Neuronal stem cell (in vitro differentiated cells): ENCODE measurements at regions not wholly inside any gene's neighbourhood (a gene's known extent, or its start where the extent isn't known, plus 50 kb on each side); places are given as distances from the start of the nearest gene placed in this dataset.

Experiments used
- DNase-seq: peaks from one replicate; pipeline ENCODE4 v3.0.0-alpha.2; 2013; ENCODE audit warnings: low spot score
- H2AFZ ChIP-seq: one replicate; pipeline ENCODE4 v1.6.1; 2013; ENCODE audit warnings: mild to moderate bottlenecking, low read length, inconsistent platforms
- H2AK5ac ChIP-seq: 2 replicates; pipeline ENCODE4 v1.6.1; 2013; ENCODE audit warnings: low read depth, mild to moderate bottlenecking, inconsistent platforms, low read length, moderate library complexity, mixed read lengths
- H2BK120ac ChIP-seq: 2 replicates; pipeline ENCODE4 v1.6.1; 2013; ENCODE audit warnings: low read depth, mild to moderate bottlenecking, inconsistent platforms, low read length, moderate library complexity, mixed read lengths
- H2BK12ac ChIP-seq: one replicate; pipeline ENCODE4 v1.6.1; 2013; ENCODE audit warnings: low read length, inconsistent platforms
- H2BK15ac ChIP-seq: 2 replicates; pipeline ENCODE4 v1.6.1; 2013; ENCODE audit warnings: mild to moderate bottlenecking, low read length, inconsistent platforms, mixed read lengths
- H2BK5ac ChIP-seq: one replicate; pipeline ENCODE4 v1.6.1; 2013; ENCODE audit warnings: inconsistent platforms, mild to moderate bottlenecking, low read length, moderate library complexity
- H3K14ac ChIP-seq: one replicate; pipeline ENCODE4 v1.6.1; 2013; ENCODE audit warnings: low read length, inconsistent platforms
- H3K18ac ChIP-seq: 2 replicates; pipeline ENCODE4 v1.6.1; 2013; ENCODE audit warnings: low read length, inconsistent platforms
- H3K23ac ChIP-seq: 2 replicates; pipeline ENCODE4 v1.6.1; 2013; ENCODE audit warnings: low read depth, mild to moderate bottlenecking, mixed read lengths, low read length, inconsistent platforms; ENCODE audit not compliant: poor library complexity
- H3K27ac ChIP-seq: replicated peaks from 3 replicates; pipeline ENCODE4 v1.5.1; 2013; ENCODE audit warnings: low read length, inconsistent platforms
- H3K27me3 ChIP-seq, 3 experiments: 2 replicates each; pipeline ENCODE4 v1.6.1; 2013; ENCODE audit warnings: low read length in 3 of 3, mild to moderate bottlenecking in 2 of 3, inconsistent platforms in 1 of 3, low read depth in 1 of 3, mixed read lengths in 1 of 3, moderate library complexity in 1 of 3; ENCODE audit not compliant: control insufficient read depth in 3 of 3, insufficient read depth in 3 of 3
- H3K36me3 ChIP-seq, 2 donors: replicated peaks in 1 of 2; 2 replicates each; pipeline ENCODE4 v1.6.1; 2013; ENCODE audit warnings: low read length in 2 of 2; ENCODE audit not compliant: control insufficient read depth in 2 of 2, insufficient read depth in 2 of 2
- H3K4ac ChIP-seq: 2 replicates; pipeline ENCODE4 v1.6.1; 2013; ENCODE audit warnings: inconsistent platforms, mild to moderate bottlenecking, low read length, moderate library complexity
- H3K4me1 ChIP-seq, 2 donors: 1 replicate in 1 of 2; 2 replicates in 1 of 2; pipeline ENCODE4 v1.6.1; 2013; ENCODE audit warnings: low read length in 2 of 2, low read depth in 1 of 2; ENCODE audit not compliant: control insufficient read depth in 2 of 2, insufficient read depth in 1 of 2
- H3K4me2 ChIP-seq: one replicate; pipeline ENCODE4 v1.6.1; 2013; ENCODE audit warnings: mild to moderate bottlenecking, low read length, inconsistent platforms; ENCODE audit not compliant: insufficient read depth, poor library complexity, severe bottlenecking
- H3K4me3 ChIP-seq, 2 donors: 2 replicates each; pipeline ENCODE4 v1.5.1; 2013; ENCODE audit warnings: low read length in 2 of 2, mild to moderate bottlenecking in 2 of 2, inconsistent platforms in 1 of 2, moderate library complexity in 1 of 2
- H3K79me1 ChIP-seq: one replicate; pipeline ENCODE4 v1.6.1; 2013; ENCODE audit warnings: low read depth, mild to moderate bottlenecking, inconsistent platforms, low read length, moderate library complexity
- H3K9ac ChIP-seq: one replicate; pipeline ENCODE4 v1.6.1; 2013; ENCODE audit warnings: mild to moderate bottlenecking, low read depth, low read length, inconsistent platforms; ENCODE audit not compliant: poor library complexity
- H3K9me3 ChIP-seq, 2 donors: replicated peaks in 1 of 2; 2 replicates each; pipeline versions ENCODE3 to v1.6.1; 2013; ENCODE audit warnings: low read length in 2 of 2, mild to moderate bottlenecking in 2 of 2, inconsistent platforms in 1 of 2, low read depth in 1 of 2, mixed read lengths in 1 of 2, moderate library complexity in 1 of 2; ENCODE audit not compliant: control insufficient read depth in 2 of 2, insufficient read depth in 1 of 2
- H4K8ac ChIP-seq: one replicate; pipeline ENCODE4 v1.6.1; 2013; ENCODE audit warnings: low read depth, mild to moderate bottlenecking, inconsistent platforms, low read length, moderate library complexity
- H4K91ac ChIP-seq: one replicate; pipeline ENCODE4 v1.6.1; 2013; ENCODE audit warnings: low read length, low read depth, mild to moderate bottlenecking, inconsistent platforms; ENCODE audit not compliant: poor library complexity
- WGBS, 2 donors: extraction: QIAGEN DNeasy Blood & Tissue Kit; methylation state at CpG; one replicate each; pipeline ENCODE4 v1.1.7; 2013; ENCODE audit warnings: missing lambda C conversion rate in 2 of 2, mixed read lengths in 1 of 2; ENCODE audit not compliant: insufficient read length in 2 of 2, insufficient replicate concordance in 1 of 2; ENCODE audit errors: extremely low coverage in 2 of 2; 5-methylcytosine and 5-hydroxymethylcytosine counted together

GRCh38 chr22:23384431-23384830, 195.7 kb downstream of the IGLL1 start:
- Histone ChIP-seq H3K9ac (peak overlapping the region; percentile 44), H4K91ac (no peak overlapping the region), H3K4me3 (no peak overlapping the region), H2BK120ac (peak overlapping the region; percentile 31), H3K27ac (no peak overlapping the region), H3K4me2 (no peak overlapping the region), H3K23ac (peak overlapping the region; percentile 93), H2BK15ac (peak overlapping the region; percentile 92), H2AK5ac (peak overlapping the region; percentile 70), H2AFZ (peak overlapping the region; percentile 22), H3K79me1 (no peaks in the 10 kb centered on the region), H3K4ac (no peak overlapping the region), H3K4me1 (peaks cover 3 to 8% of the 10 kb centered on the region in 2 donors), H4K8ac (peak overlapping the region; percentile 17), H2BK12ac (no peak overlapping the region), H3K18ac (peak overlapping the region; percentile 1), H2BK5ac (peak overlapping the region; percentile 5), H3K14ac (peak overlapping the region; percentile 71), H3K9me3 (no peaks in the 10 kb centered on the region), H3K36me3 (no peaks in the 10 kb centered on the region), H3K27me3 (peaks cover 0 to 12% (median 0%) of the 10 kb centered on the region in 3 experiments)
- WGBS, 2 donors: no CpG with 5 or more reads among the region's 10 CpGs
- DNase-seq: no peak

- Histone ChIP-seq H4K8ac (peak overlapping the region; percentile 43), H3K4me1 (peaks cover 3 to 7% of the 10 kb centered on the region in 2 donors), H4K91ac (no peak overlapping the region), H2BK120ac (no peak overlapping the region), H3K4me2 (peak overlapping the region; percentile 18), H2AFZ (peak overlapping the region; percentile 34), H2BK12ac (no peak overlapping the region), H3K9me3 (no peaks in the 10 kb centered on the region), H3K18ac (peak overlapping the region; percentile 80), H2BK15ac (peak overlapping the region; percentile 92), H3K14ac (peak overlapping the region; percentile 31), H2AK5ac (peak overlapping the region; percentile 92), H3K36me3 (no peaks in the 10 kb centered on the region), H3K4me3 (peak overlapping the region in 1 of 2 donors; percentile 60), H3K27me3 (peaks cover 0 to 12% (median 0%) of the 10 kb centered on the region in 3 experiments), H3K23ac (peak overlapping the region; percentile 93), H3K9ac (no peak overlapping the region), H2BK5ac (peak overlapping the region; percentile 5), H3K79me1 (no peaks in the 10 kb centered on the region), H3K4ac (no peak overlapping the region), H3K27ac (no peak overlapping the region)
- no peak for DNase-seq
- no CpG with 5 or more reads among the region's 23 CpGs for WGBS, 2 donors
Observed at GRCh38 chr22:23383491-23384361, 196.4 kb downstream of the IGLL1 start.

GRCh38 chr22:23382428-23383218, 197.5 kb downstream of the IGLL1 start:
- Histone ChIP-seq H3K4me1 (peaks cover 3 to 7% of the 10 kb centered on the region in 2 donors), H4K8ac (no peak overlapping the region), H3K18ac (peak overlapping the region; percentile 57), H2BK15ac (no peak overlapping the region), H3K27ac (no peak overlapping the region), H3K9me3 (no peaks in the 10 kb centered on the region), H4K91ac (no peak overlapping the region), H3K4me3 (peak overlapping the region in 1 of 2 donors; percentile 29), H2BK12ac (peak overlapping the region; percentile 73), H3K23ac (no peak overlapping the region), H2AK5ac (no peak overlapping the region), H3K27me3 (peaks cover 0 to 12% (median 0%) of the 10 kb centered on the region in 3 experiments), H2AFZ (no peak overlapping the region), H3K36me3 (no peaks in the 10 kb centered on the region), H3K4ac (no peak overlapping the region), H3K9ac (no peak overlapping the region), H2BK120ac (no peak overlapping the region), H3K14ac (peak overlapping the region; percentile 71), H3K4me2 (no peak overlapping the region), H2BK5ac (no peak overlapping the region), H3K79me1 (no peaks in the 10 kb centered on the region)
- no peak for DNase-seq
- no CpG with 5 or more reads among the region's 16 CpGs for WGBS, 2 donors
